ENCODE measurements at regions not wholly inside any gene's neighbourhood (a gene's known extent, or its start where the extent isn't known, plus 50 kb on each side); places are given as distances from the start of the nearest gene placed in this dataset.

DNA sequence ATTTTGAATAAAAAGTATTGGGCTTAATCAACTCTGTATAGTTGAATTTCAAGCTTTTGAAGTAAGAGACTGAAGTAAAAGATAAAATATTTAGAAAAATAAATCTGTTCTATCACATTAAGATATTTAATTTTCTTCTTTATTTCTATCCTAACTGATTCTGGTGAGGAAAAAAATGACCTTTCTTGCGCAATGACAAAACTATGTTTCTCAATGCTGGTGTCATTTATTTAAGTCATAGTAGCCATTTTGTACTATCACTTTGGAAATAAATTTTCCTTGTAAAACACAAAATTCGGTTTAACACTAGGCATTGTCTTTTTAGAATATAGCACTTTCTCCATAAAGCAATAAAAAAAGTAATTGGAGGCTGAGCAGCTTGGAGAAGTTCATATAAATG, 728.0 kb downstream of the CDH9 start:
- H2AFZ ChIP-seq (replicated peaks; ENCODE audit: low read length, poor library complexity): no peak overlapping the region
- H3K4me3 ChIP-seq (ENCODE audit: insufficient read depth, low read depth, low read length): no peak overlapping the region
- H3K9me3 ChIP-seq (ENCODE audit: control insufficient read depth, insufficient read depth, low read length): no peaks in the 10 kb centered on the region
- no peak overlapping the region for H3K4ac ChIP-seq (ENCODE audit: low read depth, low read length)
- no peak overlapping the region for H2BK120ac ChIP-seq (ENCODE audit: low read depth, low read length)
- H3K23ac ChIP-seq (ENCODE audit: low read depth, low read length): no peak overlapping the region
- H3K14ac ChIP-seq (replicated peaks; ENCODE audit: low read depth, low read length): no peak overlapping the region
- H2BK20ac ChIP-seq (ENCODE audit: low read depth, low read length): no peak overlapping the region
- POLR2A ChIA-PET (ENCODE audit: unreplicated experiment): no interaction called here
- H3K27me3 ChIP-seq (ENCODE audit: control insufficient read depth, insufficient read depth, low read length): no peaks in the 10 kb centered on the region
- no peak for TF ChIP-seq CHD1 (IDR thresholded peaks at IDR 0.05; ENCODE audit: low read depth, low read length)
- no peak for TF ChIP-seq RFX5 (IDR thresholded peaks at IDR 0.05; ENCODE audit: low read depth, low read length)
- peak; percentile 82 for TF ChIP-seq CEBPB (IDR thresholded peaks at IDR 0.05; ENCODE audit: low read depth, low read length)
- H3K9ac ChIP-seq (ENCODE audit: low read depth, low read length): no peak overlapping the region
- H3K4me2 ChIP-seq (ENCODE audit: low read depth, low read length): no peak overlapping the region
- H4K91ac ChIP-seq (ENCODE audit: insufficient read depth, low read depth, low read length): no peak overlapping the region
- in situ Hi-C loops (cut with MboI; ENCODE audit: low sequenced_read_pairs) (no loop called here), dilution Hi-C loops (cut with HindIII; ENCODE audit: low sequenced_read_pairs, unreplicated experiment) (no loop called here), intact Hi-C loops (cut with micrococcal nuclease) (no loop called here)
- no TSS peak for BruUV-seq (replicated peaks)
- no peak overlapping the region for H3K18ac ChIP-seq (ENCODE audit: low read depth, low read length)
- no peaks in the 10 kb centered on the region for H4K20me1 ChIP-seq (ENCODE audit: insufficient read depth, low read length)
- no peaks in the 10 kb centered on the region for H3K36me3 ChIP-seq (ENCODE audit: control insufficient read depth, insufficient read depth, low read length)
- H3K4me1 ChIP-seq (ENCODE audit: control insufficient read depth, insufficient read depth, low read length): no peaks in the 10 kb centered on the region
- no peaks in the 10 kb centered on the region for H3K9me1 ChIP-seq (ENCODE audit: insufficient read depth, low read length)
- H4K8ac ChIP-seq (ENCODE audit: low read depth in 2 of 2, low read length in 2 of 2): no peak overlapping the region
- no peak overlapping the region for H4K5ac ChIP-seq (ENCODE audit: low read depth, low read length)
- ATAC-seq (ENCODE audit: low read depth) (no peak), DNase-seq (no peak)
- no peak overlapping the region for H2AK9ac ChIP-seq (replicated peaks; ENCODE audit: low read depth, low read length, poor library complexity)
- H3K79me1 ChIP-seq (ENCODE audit: low read depth in 1 of 2, low read length in 2 of 2): no peaks in the 10 kb centered on the region
- CTCF ChIA-PET: no interaction called here
- no peak overlapping the region for H2AK5ac ChIP-seq (ENCODE audit: low read depth, low read length)
- no peak overlapping the region for H2BK5ac ChIP-seq (ENCODE audit: low read depth, low read length, poor library complexity, severe bottlenecking)
- no CpG with 5 or more reads among the region's 2 CpGs for WGBS, 2 experiments (ENCODE audit: extremely low coverage in 2 of 2, insufficient read length in 1 of 2)
- no peak overlapping the region for H3K27ac ChIP-seq (ENCODE audit: insufficient read depth, low read length)
- no peak overlapping the region for H3K56ac ChIP-seq (ENCODE audit: extremely low read depth, insufficient read depth, low read length)
- no peak overlapping the region for H2BK15ac ChIP-seq (ENCODE audit: low read depth, low read length)

All from IMR-90 (cell line).